Astrocyte (in vitro differentiated cells and primary cell): ENCODE measurements at regions not wholly inside any gene's neighbourhood (a gene's known extent, or its start where the extent isn't known, plus 50 kb on each side); places are given as distances from the start of the nearest gene placed in this dataset.

Experiments used
- DNase-seq: peaks from one replicate; pipeline ENCODE4 v3.0.0-alpha.2; 2010; ENCODE audit warnings: low read depth
- FAIRE-seq: peaks from 2 replicates; lab custom pipeline; 2011; peaks lifted over from hg19 to GRCh38; lab: Jason Lieb, UNC
- H2AFZ ChIP-seq: 2 replicates; pipeline ENCODE4 v1.6.0; 2012; ENCODE audit warnings: low read depth, low read length, inconsistent platforms
- H3K27ac ChIP-seq: 2 replicates; pipeline ENCODE4 v1.5.1; 2011; ENCODE audit warnings: low read depth, low read length, inconsistent platforms
- H3K27me3 ChIP-seq: 2 replicates; pipeline ENCODE4 v1.6.0; 2011; ENCODE audit warnings: low read length, inconsistent platforms; ENCODE audit not compliant: insufficient read depth
- H3K36me3 ChIP-seq: 2 replicates; pipeline ENCODE4 v1.5.1; 2011; ENCODE audit warnings: low read length, inconsistent platforms; ENCODE audit not compliant: insufficient read depth
- H3K4me1 ChIP-seq: 2 replicates; pipeline ENCODE4 v1.5.1; 2011; ENCODE audit warnings: low read length, inconsistent platforms; ENCODE audit not compliant: insufficient read depth
- H3K4me2 ChIP-seq: 2 replicates; pipeline ENCODE4 v1.6.0; 2012; ENCODE audit warnings: low read length, inconsistent platforms
- H3K4me3 ChIP-seq: 2 replicates; pipeline ENCODE4 v1.5.1; 2011; ENCODE audit warnings: low read depth, mild to moderate bottlenecking, low read length, inconsistent platforms; ENCODE audit not compliant: insufficient read depth
- H3K79me2 ChIP-seq: 2 replicates; pipeline ENCODE4 v1.6.0; 2012; ENCODE audit warnings: mild to moderate bottlenecking, low read length, inconsistent platforms; ENCODE audit not compliant: insufficient read depth
- H3K9ac ChIP-seq: 2 replicates; pipeline ENCODE4 v1.6.0; 2012; ENCODE audit warnings: mild to moderate bottlenecking, low read length, inconsistent platforms
- H3K9me3 ChIP-seq: 2 replicates; pipeline ENCODE4 v1.5.1; 2012; ENCODE audit warnings: low read depth, mild to moderate bottlenecking, low read length, inconsistent platforms; ENCODE audit not compliant: insufficient read depth
- H4K20me1 ChIP-seq: 2 replicates; pipeline ENCODE4 v1.6.0; 2012; ENCODE audit warnings: low read length, inconsistent platforms; ENCODE audit not compliant: insufficient read depth
- H3K27ac Mint-ChIP-seq: one replicate; pipeline ENCODE4 v1.8.0; 2021; ENCODE audit warnings: mild to moderate bottlenecking, mixed read lengths; ENCODE audit not compliant: unreplicated experiment
- H3K27me3 Mint-ChIP-seq: one replicate; pipeline ENCODE4 v1.8.0; 2021; ENCODE audit warnings: low read depth, mixed read lengths; ENCODE audit not compliant: unreplicated experiment
- H3K36me3 Mint-ChIP-seq: one replicate; pipeline ENCODE4 v1.8.0; 2021; ENCODE audit warnings: low read depth, mixed read lengths; ENCODE audit not compliant: unreplicated experiment
- H3K4me1 Mint-ChIP-seq: one replicate; pipeline ENCODE4 v1.8.0; 2021; ENCODE audit warnings: low read depth, mixed read lengths; ENCODE audit not compliant: unreplicated experiment
- H3K4me3 Mint-ChIP-seq: one replicate; pipeline ENCODE4 v1.8.0; 2021; ENCODE audit warnings: mild to moderate bottlenecking, moderate library complexity, mixed read lengths; ENCODE audit not compliant: unreplicated experiment
- H3K9me3 Mint-ChIP-seq: one replicate; pipeline ENCODE4 v1.8.0; 2021; ENCODE audit warnings: mild to moderate bottlenecking, mixed read lengths; ENCODE audit not compliant: unreplicated experiment
- EZH2 ChIP-seq: IDR thresholded peaks from 2 replicates; pipeline ENCODE4 v1.6.1; 2012; ENCODE audit warnings: mild to moderate bottlenecking, low read length, inconsistent platforms; ENCODE audit not compliant: insufficient read depth
- TF ChIP-seq, protein P1 (sequence below): IDR thresholded peaks from 2 replicates; pipeline ENCODE4 v1.5.1; 2011; ENCODE audit warnings: low read depth, mild to moderate bottlenecking, inconsistent platforms, low read length, moderate library complexity; ENCODE audit not compliant: insufficient read depth

DNA sequence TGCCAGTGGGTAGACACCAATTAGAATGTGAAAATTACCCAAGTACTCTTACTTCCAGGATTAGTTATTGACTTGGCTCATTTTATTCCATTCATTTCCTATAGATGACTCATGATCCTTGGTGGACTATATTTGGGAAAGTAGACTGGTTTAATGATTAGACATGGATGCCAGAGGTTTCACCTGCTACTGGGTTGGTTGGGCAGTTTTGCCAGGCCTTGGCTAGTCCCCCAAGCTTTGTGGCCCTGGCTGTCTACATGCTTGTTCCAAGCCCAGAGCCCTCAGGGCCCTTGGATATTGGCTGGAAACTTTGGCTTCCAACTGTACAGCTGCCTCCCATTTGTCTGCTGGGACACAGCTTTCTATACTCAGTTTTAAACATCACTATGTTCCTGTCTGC, 104.1 kb downstream of the ZFP64 start:
- no peaks in the 10 kb centered on the region for H3K27me3 Mint-ChIP-seq
- peaks cover 31% of the 10 kb centered on the region for H3K36me3 ChIP-seq
- no peaks in the 10 kb centered on the region for H3K79me2 ChIP-seq
- no peak overlapping the region for H3K27ac Mint-ChIP-seq
- no peak overlapping the region for H3K4me3 Mint-ChIP-seq
- H3K36me3 Mint-ChIP-seq: peaks cover 31% of the 10 kb centered on the region
- H3K9ac ChIP-seq: no peak overlapping the region
- FAIRE-seq: no peak
- peaks cover 6% of the 10 kb centered on the region for H4K20me1 ChIP-seq
- no peak overlapping the region for H3K4me2 ChIP-seq
- H3K27me3 ChIP-seq: no peaks in the 10 kb centered on the region
- no peaks in the 10 kb centered on the region for H3K4me1 Mint-ChIP-seq
- peaks cover 10% of the 10 kb centered on the region for H3K9me3 ChIP-seq
- no peak overlapping the region for H2AFZ ChIP-seq
- no peak overlapping the region for H3K4me3 ChIP-seq
- no peaks in the 10 kb centered on the region for H3K4me1 ChIP-seq
- no peak for TF ChIP-seq EZH2
- TF ChIP-seq, protein P1, sequence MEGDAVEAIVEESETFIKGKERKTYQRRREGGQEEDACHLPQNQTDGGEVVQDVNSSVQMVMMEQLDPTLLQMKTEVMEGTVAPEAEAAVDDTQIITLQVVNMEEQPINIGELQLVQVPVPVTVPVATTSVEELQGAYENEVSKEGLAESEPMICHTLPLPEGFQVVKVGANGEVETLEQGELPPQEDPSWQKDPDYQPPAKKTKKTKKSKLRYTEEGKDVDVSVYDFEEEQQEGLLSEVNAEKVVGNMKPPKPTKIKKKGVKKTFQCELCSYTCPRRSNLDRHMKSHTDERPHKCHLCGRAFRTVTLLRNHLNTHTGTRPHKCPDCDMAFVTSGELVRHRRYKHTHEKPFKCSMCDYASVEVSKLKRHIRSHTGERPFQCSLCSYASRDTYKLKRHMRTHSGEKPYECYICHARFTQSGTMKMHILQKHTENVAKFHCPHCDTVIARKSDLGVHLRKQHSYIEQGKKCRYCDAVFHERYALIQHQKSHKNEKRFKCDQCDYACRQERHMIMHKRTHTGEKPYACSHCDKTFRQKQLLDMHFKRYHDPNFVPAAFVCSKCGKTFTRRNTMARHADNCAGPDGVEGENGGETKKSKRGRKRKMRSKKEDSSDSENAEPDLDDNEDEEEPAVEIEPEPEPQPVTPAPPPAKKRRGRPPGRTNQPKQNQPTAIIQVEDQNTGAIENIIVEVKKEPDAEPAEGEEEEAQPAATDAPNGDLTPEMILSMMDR: no peak
- no peak for DNase-seq
- no peak overlapping the region for H3K27ac ChIP-seq
- peaks cover 18% of the 10 kb centered on the region for H3K9me3 Mint-ChIP-seq

DNA sequence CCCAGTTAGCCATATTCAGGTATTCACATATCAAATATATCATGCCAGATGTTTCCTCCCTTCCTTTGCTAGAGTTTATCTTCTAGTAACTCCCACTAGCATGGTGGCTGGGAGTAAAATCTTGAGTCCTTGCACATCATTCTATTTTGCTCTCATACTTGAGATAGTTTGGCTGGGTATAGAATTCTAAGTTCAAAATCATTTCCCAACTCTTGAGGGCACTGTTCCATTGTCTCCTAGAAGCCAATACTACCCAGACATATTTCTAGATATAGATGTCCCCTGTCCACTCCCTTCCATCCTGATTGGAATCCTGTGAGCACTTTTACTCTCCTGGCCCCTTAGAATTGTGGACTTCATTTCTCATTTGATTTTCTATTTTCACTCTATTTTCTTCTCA, 104.7 kb downstream of the ZFP64 start:
- Histone ChIP-seq H3K4me2 (no peak overlapping the region), H3K4me1 (no peaks in the 10 kb centered on the region), H3K9me3 (peaks cover 10% of the 10 kb centered on the region), H3K9ac (no peak overlapping the region), H3K4me3 (no peak overlapping the region), H3K79me2 (no peaks in the 10 kb centered on the region), H4K20me1 (peaks cover 8% of the 10 kb centered on the region), H2AFZ (no peak overlapping the region), H3K27me3 (no peaks in the 10 kb centered on the region), H3K27ac (no peak overlapping the region), H3K36me3 (peaks cover 27% of the 10 kb centered on the region)
- Mint-ChIP-seq H3K9me3 (peaks cover 18% of the 10 kb centered on the region), H3K4me1 (no peaks in the 10 kb centered on the region), H3K27me3 (no peaks in the 10 kb centered on the region), H3K4me3 (no peak overlapping the region), H3K27ac (no peak overlapping the region), H3K36me3 (peaks cover 30% of the 10 kb centered on the region)
- DNase-seq: no peak
- no peak for FAIRE-seq
- TF ChIP-seq, protein P1: no peak
- TF ChIP-seq EZH2: no peak

DNA sequence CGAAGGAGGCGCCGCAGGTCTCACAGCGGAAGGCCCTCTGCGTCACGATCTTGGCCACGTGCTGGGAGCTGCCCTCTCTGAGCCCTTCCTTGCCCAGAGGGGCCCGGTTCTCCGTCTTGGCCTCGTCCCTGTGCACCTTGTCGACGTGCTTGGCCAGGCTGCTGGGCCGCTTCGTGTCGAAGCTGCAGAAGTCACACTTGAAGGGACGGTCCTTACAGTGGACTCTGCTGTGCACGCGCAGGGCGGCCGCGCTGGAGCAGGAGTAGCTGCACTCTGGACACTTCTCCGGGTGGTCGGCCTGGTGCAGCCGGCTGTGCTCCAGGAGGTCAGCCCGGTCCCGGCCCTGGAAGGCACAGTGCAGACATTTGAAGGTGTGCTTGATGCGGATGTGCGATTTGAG, 106.9 kb downstream of the ZFP64 start:
- DNase-seq (no peak), FAIRE-seq (no peak)
- Mint-ChIP-seq H3K4me3 (no peak overlapping the region), H3K27me3 (no peaks in the 10 kb centered on the region), H3K4me1 (no peaks in the 10 kb centered on the region), H3K36me3 (peaks cover 33% of the 10 kb centered on the region), H3K27ac (no peak overlapping the region), H3K9me3 (peaks cover 18% of the 10 kb centered on the region)
- H3K4me3 ChIP-seq: no peak overlapping the region
- H3K79me2 ChIP-seq: no peaks in the 10 kb centered on the region
- H3K9ac ChIP-seq: no peak overlapping the region
- H3K36me3 ChIP-seq: peaks cover 31% of the 10 kb centered on the region
- H3K27me3 ChIP-seq: no peaks in the 10 kb centered on the region
- TF ChIP-seq, protein P1: no peak
- no peak for TF ChIP-seq EZH2
- H3K4me2 ChIP-seq: no peak overlapping the region
- peaks cover 13% of the 10 kb centered on the region for H4K20me1 ChIP-seq
- H3K9me3 ChIP-seq: peaks cover 10% of the 10 kb centered on the region
- H2AFZ ChIP-seq: no peak overlapping the region
- H3K4me1 ChIP-seq: no peaks in the 10 kb centered on the region
- no peak overlapping the region for H3K27ac ChIP-seq
